HG03460 (cell line): ENCODE measurements at regions not wholly inside any gene's neighbourhood (a gene's known extent, or its start where the extent isn't known, plus 50 kb on each side); places are given as distances from the start of the nearest gene placed in this dataset.
A peak's percentile ranks its signal among the peaks of the same experiment; 100 is the strongest.

ENCODE experiments used
- ATAC-seq: cut with Tn5 transposase; IDR thresholded peaks from one replicate; pipeline ENCODE4 v1.9.1; 2021; ENCODE audit not compliant: unreplicated experiment

DNA sequence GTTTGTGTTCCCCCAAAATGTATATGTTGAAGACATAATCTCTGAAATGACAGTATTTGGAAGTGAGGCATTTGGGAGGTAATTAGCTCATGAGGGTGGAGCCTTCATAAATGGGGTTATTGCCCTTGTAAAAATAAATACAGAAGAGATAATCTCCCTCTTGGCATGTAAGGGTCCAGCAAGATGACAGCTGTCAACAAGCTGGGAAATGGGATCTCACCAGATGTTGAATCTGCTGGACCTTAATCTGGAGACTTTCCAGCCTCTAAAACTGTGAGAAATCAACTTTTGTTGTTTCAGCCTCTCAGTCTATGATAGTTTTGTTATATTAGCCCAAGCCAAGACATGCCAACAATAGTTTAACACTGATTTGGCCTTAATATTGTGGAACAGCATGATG lies 438.2 kb upstream of the PCDH7 start:
- ATAC-seq, result no peak

- no peak for ATAC-seq
Observed at GRCh38 chr4:30283336-30283735, 436.8 kb upstream of the PCDH7 start.

DNA sequence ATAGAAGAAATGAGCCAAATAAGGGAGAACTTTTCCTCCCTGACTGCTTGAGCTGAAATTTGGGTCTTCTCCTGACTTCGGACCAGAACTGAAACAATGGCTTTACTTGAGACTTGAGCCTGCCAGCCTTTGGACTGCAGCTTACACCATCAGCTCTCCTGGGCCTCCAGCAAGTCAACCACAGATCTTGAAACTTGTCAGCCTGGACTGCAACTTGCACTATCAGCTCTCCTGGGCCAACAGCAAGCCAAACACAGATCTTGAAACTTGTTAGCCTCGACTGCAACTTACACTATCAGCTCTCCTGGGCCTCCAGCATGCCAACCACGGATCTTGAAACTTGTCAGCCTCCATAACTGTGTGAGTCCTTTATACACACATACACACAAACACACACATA lies 425.9 kb upstream of the PCDH7 start:
- ATAC-seq, result no peak

DNA sequence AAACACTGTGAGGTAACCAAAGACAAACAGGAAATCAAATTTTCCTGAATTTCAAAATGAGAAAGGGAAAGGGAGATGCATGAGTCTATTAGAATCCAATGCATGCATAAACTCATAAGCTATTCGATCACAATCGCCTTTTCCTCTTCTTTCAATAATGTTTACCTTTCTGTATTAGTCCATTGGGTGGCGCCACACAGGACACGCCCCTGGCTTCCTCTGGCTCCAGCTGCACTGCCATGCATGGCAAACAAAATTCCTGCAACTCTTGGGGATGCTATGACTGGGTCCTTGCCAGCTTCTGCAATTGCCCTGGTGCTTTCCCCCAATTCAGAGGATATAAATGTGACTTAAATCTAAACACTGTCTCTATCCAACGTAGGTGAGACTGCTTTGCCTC lies 424.5 kb upstream of the PCDH7 start:
- no peak for ATAC-seq

- no peak for ATAC-seq
Observed at GRCh38 chr4:30314001-30314400, 406.2 kb upstream of the PCDH7 start.

DNA sequence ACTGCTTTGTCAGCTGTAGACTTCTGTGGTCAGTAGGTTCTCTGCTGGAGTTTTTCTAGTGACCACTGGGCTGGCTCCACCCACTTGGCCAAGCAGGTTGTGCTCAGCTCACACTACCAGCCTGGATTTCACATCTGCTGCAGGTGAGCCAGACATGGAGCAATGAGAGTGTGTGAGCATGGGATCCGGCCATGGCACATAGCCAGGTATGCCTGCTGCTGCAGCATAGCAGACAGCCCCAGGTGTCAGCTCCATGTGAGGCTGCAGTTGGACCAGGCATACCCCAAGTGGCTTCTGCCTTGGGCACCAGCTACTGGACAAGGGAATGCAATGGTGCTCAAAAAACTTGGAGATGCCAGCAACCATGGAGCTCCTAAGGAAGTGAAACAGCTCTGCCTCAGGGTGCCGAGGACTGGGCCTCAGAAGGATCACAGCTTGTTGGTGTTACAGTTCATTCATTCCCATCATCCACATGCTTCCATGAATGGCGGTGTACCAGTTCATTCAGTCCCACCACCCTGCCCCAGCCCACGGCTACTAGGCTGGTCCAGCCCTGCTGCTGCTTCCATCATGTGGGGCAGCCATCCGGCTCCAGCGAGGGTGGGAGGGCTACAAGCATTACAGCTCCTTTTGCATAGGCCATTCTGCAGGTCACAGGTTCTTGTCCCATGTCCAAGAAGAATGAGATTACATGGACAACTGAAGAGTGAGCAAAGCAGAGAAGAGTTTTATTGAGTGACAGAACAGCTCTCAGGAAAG lies 389.1 kb upstream of the PCDH7 start:
- no peak for ATAC-seq

GRCh38 chr4:30341731-30342130 lies 378.4 kb upstream of the PCDH7 start:
- no peak for ATAC-seq

DNA sequence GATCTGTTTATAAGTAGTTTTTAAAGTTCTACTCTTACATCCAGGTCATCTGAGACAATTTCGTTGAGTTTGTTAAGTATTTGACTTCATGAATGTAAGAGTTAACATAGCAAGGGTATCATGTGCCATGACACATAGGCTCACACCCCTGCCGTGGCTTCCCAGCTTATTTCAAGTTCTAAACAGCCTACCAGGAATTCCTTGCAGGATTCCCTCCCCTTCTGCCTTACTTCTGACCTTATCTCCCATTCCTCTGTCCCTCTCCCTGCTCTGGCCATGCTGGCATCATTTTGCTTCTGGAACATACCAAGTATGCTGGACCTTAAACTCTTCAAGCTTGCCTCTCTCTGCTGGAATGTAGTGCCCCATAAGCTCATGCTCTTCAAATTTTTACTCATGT lies 369.9 kb upstream of the PCDH7 start:
- ATAC-seq, result no peak

DNA sequence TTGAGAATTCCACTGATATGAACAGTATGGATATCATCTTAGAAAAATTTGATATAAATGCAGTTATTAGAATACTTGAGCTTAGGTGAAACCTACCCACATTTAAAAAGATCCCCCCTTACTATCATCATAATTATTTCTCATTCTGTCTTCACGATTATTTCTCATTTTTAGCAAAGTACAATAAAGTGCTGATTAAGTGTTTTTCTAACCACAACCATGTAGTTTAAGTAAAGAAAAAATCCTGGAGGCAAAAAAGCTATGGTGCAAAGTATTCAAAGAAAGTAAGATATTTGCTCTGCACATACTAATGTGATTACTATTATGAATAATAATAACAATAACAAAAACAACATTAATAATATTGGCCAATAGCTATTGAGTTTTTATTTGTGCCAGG lies 365.6 kb upstream of the PCDH7 start:
- ATAC-seq, result no peak

GRCh38 chr4:30362436-30362835 lies 357.7 kb upstream of the PCDH7 start:
- no peak for ATAC-seq

GRCh38 chr4:30370105-30370504 lies 350.1 kb upstream of the PCDH7 start:
- no peak for ATAC-seq

GRCh38 chr4:30380404-30380998 lies 339.7 kb upstream of the PCDH7 start:
- peak; percentile 62 for ATAC-seq

DNA sequence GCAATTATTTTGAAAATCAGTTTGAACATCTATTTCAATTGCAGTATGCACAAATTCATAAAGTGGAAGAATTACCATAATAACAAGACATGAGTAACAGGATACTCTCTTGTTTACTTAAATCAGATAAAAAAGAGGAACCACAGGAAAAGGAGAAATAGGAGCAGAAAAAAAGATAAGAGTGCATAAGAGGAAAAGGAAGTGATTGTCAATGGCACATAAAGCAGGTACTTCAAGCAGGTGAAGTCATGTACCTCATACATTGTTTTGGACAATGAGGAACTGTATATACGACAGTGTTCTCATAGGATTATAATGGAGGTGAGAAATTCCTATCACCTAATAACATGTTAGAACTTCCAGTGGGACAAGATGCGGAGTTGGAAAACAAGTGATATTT lies 334.5 kb upstream of the PCDH7 start:
- no peak for ATAC-seq

DNA sequence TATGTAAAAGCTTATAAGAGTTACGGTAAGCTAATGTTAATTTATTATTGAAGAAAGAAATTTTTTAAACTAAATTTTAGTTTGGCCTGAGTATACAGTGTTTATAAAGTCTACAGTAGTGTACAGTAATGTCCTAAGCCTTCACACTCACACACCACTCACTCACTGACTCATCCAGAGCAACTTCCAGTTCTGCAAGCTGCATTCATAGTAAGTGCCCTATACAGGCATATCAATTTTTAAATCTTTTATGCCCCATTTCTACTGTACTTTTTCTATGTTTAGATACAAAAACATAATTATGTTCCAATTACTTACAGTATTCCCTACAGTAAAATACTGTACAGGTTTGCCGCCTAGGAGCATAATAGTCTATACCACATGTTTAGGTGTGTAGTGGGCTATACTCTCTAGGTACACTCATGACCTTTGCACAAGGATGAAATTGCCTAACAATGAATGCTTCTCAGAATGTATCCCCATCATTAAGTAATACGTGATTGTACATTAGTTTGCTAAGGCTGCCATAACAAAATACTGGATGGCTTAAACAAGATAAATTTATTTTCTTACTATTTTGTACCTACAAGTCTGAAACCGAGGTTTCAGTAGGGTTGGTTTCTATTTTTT lies 333.8 kb upstream of the PCDH7 start:
- no peak for ATAC-seq

GRCh38 chr4:30395902-30396301 lies 324.3 kb upstream of the PCDH7 start:
- no peak for ATAC-seq

DNA sequence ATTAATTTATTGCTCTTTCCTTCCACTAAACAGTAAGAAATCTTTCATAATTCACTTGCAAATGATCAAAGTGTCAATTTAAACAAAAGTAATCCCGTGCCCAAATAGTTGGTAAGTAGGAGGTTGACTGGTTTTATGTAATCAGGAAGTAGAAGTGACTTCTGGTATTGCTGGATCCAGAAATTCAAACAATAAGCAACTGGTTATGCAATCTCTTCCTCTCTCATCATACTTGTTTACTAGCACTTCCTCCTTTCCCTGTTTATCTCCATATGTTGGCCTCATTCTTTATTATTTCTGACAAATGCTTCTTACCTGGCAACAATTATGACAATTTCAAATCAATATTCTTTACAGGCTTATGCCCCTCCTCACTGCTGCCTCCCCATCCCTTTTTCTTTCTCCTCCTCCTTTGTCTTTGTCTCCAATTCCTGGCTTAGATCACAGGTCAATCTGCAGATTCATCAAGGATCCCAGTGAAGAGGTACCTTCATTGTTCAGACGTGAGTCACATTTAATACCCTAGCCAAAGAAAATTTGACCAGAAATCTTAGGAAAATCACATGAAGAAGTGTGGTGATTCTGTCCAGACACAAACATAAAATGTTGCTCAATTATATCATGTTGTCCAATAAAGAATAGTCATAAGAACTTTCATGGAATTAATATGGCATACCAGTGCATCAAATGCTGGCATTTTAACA lies 323.2 kb upstream of the PCDH7 start:
- no peak for ATAC-seq

DNA sequence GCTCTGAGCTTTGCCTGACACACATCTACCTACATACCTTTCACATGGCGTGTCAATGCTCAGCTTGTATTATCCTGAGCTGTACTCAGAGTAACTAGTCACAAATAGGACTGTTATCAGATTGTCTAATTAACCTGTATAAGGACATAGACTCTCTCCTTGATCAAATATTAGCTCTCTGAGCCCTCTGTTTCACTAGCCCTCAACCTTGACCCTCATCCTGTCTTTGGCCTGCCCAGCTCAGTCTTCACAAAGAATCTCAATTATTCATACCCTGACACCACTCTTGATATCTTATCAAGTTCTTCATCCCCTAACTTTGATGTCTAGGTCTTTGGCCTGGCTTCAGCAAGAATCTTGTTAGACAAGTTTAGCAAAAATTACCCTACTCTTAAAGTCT lies 320.7 kb upstream of the PCDH7 start:
- no peak for ATAC-seq

DNA sequence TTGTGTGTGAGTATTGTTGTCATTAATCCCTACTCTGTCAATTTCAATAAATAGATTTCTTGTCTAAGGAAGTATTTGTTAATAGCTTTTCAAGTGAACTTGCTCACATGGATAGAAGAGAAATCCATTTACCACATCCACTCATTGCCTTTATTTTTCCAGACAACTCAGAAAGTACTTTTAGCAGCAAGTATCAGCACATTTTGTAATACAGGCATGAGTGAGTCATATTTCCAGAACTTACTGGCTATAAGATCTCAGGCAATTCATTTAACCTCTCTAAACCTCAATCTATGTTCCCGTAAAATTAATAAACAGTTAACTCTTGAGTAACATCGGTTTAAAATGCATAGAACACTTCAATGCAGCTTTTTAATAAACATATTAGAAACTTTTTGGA lies 317.9 kb upstream of the PCDH7 start:
- no peak for ATAC-seq

GRCh38 chr4:30413915-30414314 lies 306.3 kb upstream of the PCDH7 start:
- ATAC-seq, result no peak

- no peak for ATAC-seq
Observed at GRCh38 chr4:30416547-30416946, 303.6 kb upstream of the PCDH7 start.

GRCh38 chr4:30427932-30428331 lies 292.2 kb upstream of the PCDH7 start:
- no peak for ATAC-seq
